LNCaP clone FGC (cell line): ENCODE measurements at regions not wholly inside any gene's neighbourhood (a gene's known extent, or its start where the extent isn't known, plus 50 kb on each side); places are given as distances from the start of the nearest gene placed in this dataset.

ENCODE experiments used
- DNase-seq: peaks from one replicate; pipeline ENCODE4 v3.0.0-alpha.2; 2011; ENCODE audit warnings: low read depth
- H3K4me3 ChIP-seq: 2 replicates; pipeline ENCODE4 v1.5.1; 2011; ENCODE audit warnings: mild to moderate bottlenecking, low read depth, low read length, control low read depth
- CTCF ChIP-seq: IDR thresholded peaks from 2 replicates; pipeline ENCODE4 v1.5.1; 2012; ENCODE audit warnings: mild to moderate bottlenecking; ENCODE audit not compliant: control insufficient read depth, insufficient read depth; ENCODE audit errors: extremely low read depth

- no peak overlapping the region for H3K4me3 ChIP-seq
- DNase-seq: no peak
- no peak for TF ChIP-seq CTCF
Measured at GRCh38 chr9:96089452-96090085, 212.4 kb downstream of the HSD17B3 start.

DNA sequence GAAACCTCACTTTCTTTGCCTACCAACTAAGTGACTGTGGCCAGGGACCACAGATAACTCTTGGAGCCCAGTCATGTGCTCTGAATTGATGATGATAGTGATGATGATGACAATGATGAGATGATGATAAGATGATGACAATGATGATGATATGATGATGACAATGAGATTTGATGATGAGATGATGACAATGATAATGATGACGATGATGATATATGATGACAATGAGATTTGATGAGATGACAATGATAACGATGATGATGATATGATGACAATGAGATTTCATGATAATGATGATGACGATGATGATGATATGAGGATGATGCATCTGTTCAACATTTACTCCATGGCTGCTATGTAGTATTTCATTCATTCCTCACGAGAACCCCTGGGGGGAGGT lies 213.0 kb downstream of the ERCC6L2 start:
- no peak for DNase-seq
- no peak for TF ChIP-seq CTCF
- H3K4me3 ChIP-seq: no peak overlapping the region

GRCh38 chr9:96087669-96088299 lies 212.3 kb downstream of the ERCC6L2 start:
- no peak overlapping the region for H3K4me3 ChIP-seq
- TF ChIP-seq CTCF: no peak
- DNase-seq: peak; percentile 23

- TF ChIP-seq CTCF: no peak
- no peak overlapping the region for H3K4me3 ChIP-seq
- no peak for DNase-seq
Measured at GRCh38 chr9:96086936-96087571, 211.6 kb downstream of the ERCC6L2 start.

- no peak for TF ChIP-seq CTCF
- DNase-seq: no peak
- H3K4me3 ChIP-seq: no peak overlapping the region
Measured at GRCh38 chr9:96085491-96086143, 210.1 kb downstream of the ERCC6L2 start.

GRCh38 chr9:96084331-96084734 lies 208.8 kb downstream of the ERCC6L2 start:
- DNase-seq: no peak
- TF ChIP-seq CTCF: no peak

More at GRCh38 chr9:96084331-96084734, 208.8 kb downstream of the ERCC6L2 start:
- H3K4me3 ChIP-seq: no peak overlapping the region
